OCI-LY1 (cell line): ENCODE measurements at regions not wholly inside any gene's neighbourhood (a gene's known extent, or its start where the extent isn't known, plus 50 kb on each side); places are given as distances from the start of the nearest gene placed in this dataset.

ENCODE experiments used
- H2AFZ ChIP-seq: fragments of 200-600 bp; sonication (generic), shearing (Covaris generic); 2 replicates; pipeline ENCODE4 v1.6.0; 2014; ENCODE audit warnings: antibody characterized with exemption, mild to moderate bottlenecking, low read length
- H3F3A ChIP-seq: fragments of 200-600 bp; sonication (generic), shearing (Covaris generic); 2 replicates; pipeline ENCODE4 v1.6.0; 2014; ENCODE audit warnings: mild to moderate bottlenecking, antibody characterized with exemption, low read length, moderate library complexity; ENCODE audit not compliant: insufficient read depth
- H3K27ac ChIP-seq: fragments of 200-600 bp; sonication (generic); 2 replicates; pipeline ENCODE4 v1.5.1; 2014; ENCODE audit warnings: low read length, mixed run types, mild to moderate bottlenecking, low read depth; ENCODE audit not compliant: poor library complexity, severe bottlenecking
- H3K27me3 ChIP-seq: fragments of 200-600 bp; sonication (generic); 2 replicates; pipeline ENCODE4 v1.6.0; 2014; ENCODE audit warnings: antibody characterized with exemption, mild to moderate bottlenecking, low read length, moderate library complexity; ENCODE audit not compliant: insufficient read depth
- H3K36me3 ChIP-seq: fragments of 200-600 bp; sonication (generic); 2 replicates; pipeline ENCODE4 v1.6.1; 2014; ENCODE audit warnings: mild to moderate bottlenecking, antibody characterized with exemption, low read length, moderate library complexity, mixed read lengths; ENCODE audit not compliant: insufficient read depth
- H3K4me1 ChIP-seq: fragments of 200-600 bp; sonication (generic); 2 replicates; pipeline ENCODE4 v1.5.1; 2014; ENCODE audit warnings: mild to moderate bottlenecking, low read length, moderate library complexity; ENCODE audit not compliant: insufficient read depth, severe bottlenecking
- H3K4me2 ChIP-seq: fragments of 200-600 bp; sonication (generic), shearing (Covaris generic); 2 replicates; pipeline ENCODE4 v1.6.1; 2014; ENCODE audit warnings: low read length
- H3K4me3 ChIP-seq: fragments of 200-600 bp; sonication (generic); 2 replicates; pipeline ENCODE4 v1.5.1; 2014; ENCODE audit warnings: low read length, low read depth, mild to moderate bottlenecking, mixed read lengths; ENCODE audit not compliant: poor library complexity, severe bottlenecking
- H3K79me2 ChIP-seq: fragments of 200-600 bp; shearing (Covaris generic); 2 replicates; pipeline ENCODE4 v1.6.1; 2016; ENCODE audit warnings: mixed run types, low read length, mixed read lengths; ENCODE audit not compliant: insufficient read depth
- H3K9ac ChIP-seq: fragments of 200-600 bp; sonication (generic), shearing (Covaris generic); 2 replicates; pipeline ENCODE4 v1.6.1; 2014; ENCODE audit warnings: mild to moderate bottlenecking, low read length, mixed read lengths
- H3K9me2 ChIP-seq: fragments of 200-600 bp; sonication (generic), shearing (Covaris generic); 2 replicates; pipeline ENCODE4 v1.6.1; 2014; ENCODE audit warnings: low read depth, mild to moderate bottlenecking, low read length, mixed read lengths
- H3K9me3 ChIP-seq: fragments of 200-600 bp; shearing (Covaris generic); 2 replicates; pipeline ENCODE4 v1.6.1; 2014; ENCODE audit warnings: low read length, mixed read lengths
- H4K20me1 ChIP-seq: fragments of 200-600 bp; sonication (generic), shearing (Covaris generic); 2 replicates; pipeline ENCODE4 v1.6.0; 2016; ENCODE audit warnings: mild to moderate bottlenecking, low read length; ENCODE audit not compliant: insufficient read depth
- EZH2 ChIP-seq: fragments of 200-600 bp; sonication (generic), shearing (Covaris generic); IDR thresholded peaks from 2 replicates; pipeline ENCODE4 v1.8.0; 2017; ENCODE audit warnings: borderline replicate concordance, mixed run types, mild to moderate bottlenecking, antibody characterized with exemption, low read length, moderate library complexity, mixed read lengths
- TF ChIP-seq, protein P1 (sequence below): fragments of 200-600 bp; sonication (generic), shearing (Covaris generic); IDR thresholded peaks from 2 replicates; pipeline ENCODE4 v1.5.1; 2017; ENCODE audit warnings: mild to moderate bottlenecking, antibody characterized with exemption, low read length, moderate library complexity, mixed read lengths

GRCh38 chr6:160921095-160921494, 70.5 kb upstream of the MAP3K4 start:
- H2AFZ ChIP-seq, result no peak overlapping the region
- no peaks in the 10 kb centered on the region for H4K20me1 ChIP-seq
- H3K9ac ChIP-seq, result no peak overlapping the region
- H3K27me3 ChIP-seq, result no peaks in the 10 kb centered on the region
- no peaks in the 10 kb centered on the region for H3K9me3 ChIP-seq
- H3K4me1 ChIP-seq, result no peaks in the 10 kb centered on the region
- TF ChIP-seq EZH2, result no peak
- TF ChIP-seq, protein P1, sequence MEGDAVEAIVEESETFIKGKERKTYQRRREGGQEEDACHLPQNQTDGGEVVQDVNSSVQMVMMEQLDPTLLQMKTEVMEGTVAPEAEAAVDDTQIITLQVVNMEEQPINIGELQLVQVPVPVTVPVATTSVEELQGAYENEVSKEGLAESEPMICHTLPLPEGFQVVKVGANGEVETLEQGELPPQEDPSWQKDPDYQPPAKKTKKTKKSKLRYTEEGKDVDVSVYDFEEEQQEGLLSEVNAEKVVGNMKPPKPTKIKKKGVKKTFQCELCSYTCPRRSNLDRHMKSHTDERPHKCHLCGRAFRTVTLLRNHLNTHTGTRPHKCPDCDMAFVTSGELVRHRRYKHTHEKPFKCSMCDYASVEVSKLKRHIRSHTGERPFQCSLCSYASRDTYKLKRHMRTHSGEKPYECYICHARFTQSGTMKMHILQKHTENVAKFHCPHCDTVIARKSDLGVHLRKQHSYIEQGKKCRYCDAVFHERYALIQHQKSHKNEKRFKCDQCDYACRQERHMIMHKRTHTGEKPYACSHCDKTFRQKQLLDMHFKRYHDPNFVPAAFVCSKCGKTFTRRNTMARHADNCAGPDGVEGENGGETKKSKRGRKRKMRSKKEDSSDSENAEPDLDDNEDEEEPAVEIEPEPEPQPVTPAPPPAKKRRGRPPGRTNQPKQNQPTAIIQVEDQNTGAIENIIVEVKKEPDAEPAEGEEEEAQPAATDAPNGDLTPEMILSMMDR, result no peak
- no peak overlapping the region for H3K4me2 ChIP-seq
- no peak overlapping the region for H3K27ac ChIP-seq
- no peaks in the 10 kb centered on the region for H3K9me2 ChIP-seq
- H3F3A ChIP-seq, result no peaks in the 10 kb centered on the region
- no peaks in the 10 kb centered on the region for H3K79me2 ChIP-seq
- no peaks in the 10 kb centered on the region for H3K36me3 ChIP-seq
- H3K4me3 ChIP-seq, result no peak overlapping the region

DNA sequence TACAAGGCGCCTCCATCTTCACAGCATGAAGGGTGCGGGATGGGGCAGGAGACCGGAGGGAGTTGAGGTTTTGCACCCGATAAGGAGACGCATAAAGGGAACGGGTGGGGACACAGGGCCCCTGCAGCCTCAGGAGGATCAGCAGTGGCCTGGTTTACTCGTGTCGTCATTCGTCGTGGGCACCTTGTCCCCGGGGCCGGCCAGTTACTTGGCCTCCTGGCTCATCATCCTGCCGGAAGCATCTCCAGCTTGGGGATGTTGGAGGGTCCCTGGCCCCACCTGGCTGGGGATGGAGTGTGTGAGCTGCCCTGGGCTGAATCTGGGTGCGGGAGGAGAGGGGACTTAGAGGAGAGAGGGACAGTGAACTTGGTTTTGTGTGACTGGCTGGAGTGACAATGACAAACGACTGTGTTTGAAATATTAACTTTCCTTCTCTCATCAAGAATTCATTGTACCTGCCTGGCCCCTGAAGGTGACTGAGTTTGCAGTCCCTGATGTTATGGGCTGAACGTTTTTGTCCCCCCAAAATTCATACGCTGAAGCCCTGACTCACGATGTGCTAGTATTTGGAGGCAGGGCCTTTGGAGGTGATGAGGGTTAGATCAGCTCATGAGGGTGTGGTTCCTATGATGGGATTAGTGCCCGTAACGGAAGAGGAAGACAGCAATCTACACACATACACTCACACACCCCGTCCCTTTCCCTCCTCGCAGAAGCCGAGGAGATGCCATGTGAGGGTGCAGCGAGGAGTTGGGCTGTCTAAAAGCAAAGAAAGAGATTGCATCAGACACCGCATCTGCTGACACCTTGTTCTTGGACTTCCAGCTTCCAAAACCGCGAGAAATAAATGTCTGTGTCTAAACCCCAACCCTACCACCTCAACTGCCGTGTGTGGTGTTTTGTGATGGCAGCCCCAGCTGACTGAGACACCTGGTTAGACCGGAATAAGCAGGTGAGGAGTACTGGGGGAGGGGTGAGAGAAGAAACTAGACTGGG, 65.0 kb upstream of the MAP3K4 start:
- H2AFZ ChIP-seq, result no peak overlapping the region

GRCh38 chr6:160927416-160927815, 64.2 kb upstream of the MAP3K4 start:
- no peaks in the 10 kb centered on the region for H3K9me2 ChIP-seq
- H3K4me3 ChIP-seq, result no peak overlapping the region
- H3K9ac ChIP-seq, result no peak overlapping the region
- no peak overlapping the region for H3K4me2 ChIP-seq
- H3K9me3 ChIP-seq, result no peaks in the 10 kb centered on the region
- H3K79me2 ChIP-seq, result no peaks in the 10 kb centered on the region
- TF ChIP-seq, protein P1, result no peak
- TF ChIP-seq EZH2, result no peak
- H3F3A ChIP-seq, result no peaks in the 10 kb centered on the region
- no peaks in the 10 kb centered on the region for H4K20me1 ChIP-seq
- H2AFZ ChIP-seq, result no peak overlapping the region
- no peaks in the 10 kb centered on the region for H3K4me1 ChIP-seq
- H3K27me3 ChIP-seq, result no peaks in the 10 kb centered on the region
- H3K36me3 ChIP-seq, result no peaks in the 10 kb centered on the region
- no peak overlapping the region for H3K27ac ChIP-seq

More for the DNA sequence above, 65.0 kb upstream of the MAP3K4 start:
- H3K9me2 ChIP-seq, result no peaks in the 10 kb centered on the region
- no peak overlapping the region for H3K27ac ChIP-seq
- H3K27me3 ChIP-seq, result no peaks in the 10 kb centered on the region
- H3K9me3 ChIP-seq, result no peaks in the 10 kb centered on the region
- H3K36me3 ChIP-seq, result no peaks in the 10 kb centered on the region
- H3K79me2 ChIP-seq, result no peaks in the 10 kb centered on the region
- H4K20me1 ChIP-seq, result no peaks in the 10 kb centered on the region
- no peak overlapping the region for H3K9ac ChIP-seq
- no peak overlapping the region for H3K4me2 ChIP-seq
- TF ChIP-seq EZH2, result no peak
- TF ChIP-seq, protein P1, result no peak
- H3K4me1 ChIP-seq, result no peaks in the 10 kb centered on the region
- no peaks in the 10 kb centered on the region for H3F3A ChIP-seq
- no peak overlapping the region for H3K4me3 ChIP-seq
